ENCODE measurements at regions not wholly inside any gene's neighbourhood (a gene's known extent, or its start where the extent isn't known, plus 50 kb on each side); places are given as distances from the start of the nearest gene placed in this dataset.
"Not testable (repeated sequence)": the region's sequence is repeated elsewhere in the genome, so short reads cannot be mapped to it uniquely, and the experiment has no call there.

DNA sequence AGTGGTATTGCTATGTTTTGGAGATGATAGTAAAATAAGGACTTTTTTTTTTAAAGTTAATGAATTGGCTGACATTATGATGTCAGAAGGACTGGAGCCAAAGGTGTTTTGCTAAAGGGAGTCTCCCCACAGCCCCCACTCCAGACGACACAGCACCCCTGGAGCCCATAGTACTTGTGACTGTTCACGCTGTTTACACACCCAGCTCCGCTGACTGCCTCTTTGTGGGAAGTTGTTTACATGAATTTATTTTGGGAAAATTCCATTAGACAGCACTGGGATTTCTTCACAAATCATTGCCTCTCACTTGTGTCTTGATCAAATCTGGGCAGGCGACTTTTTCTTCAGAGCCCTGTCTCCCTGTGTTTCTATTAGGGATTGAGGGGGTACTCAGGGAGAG is 108.6 kb downstream of the C17orf67 start:
- H3K27me3 ChIP-seq (ENCODE audit: control insufficient read depth in 2 of 2, insufficient read depth in 1 of 2, low read length in 1 of 2) = no peaks in the 10 kb centered on the region
- no peaks in the 10 kb centered on the region for H3K36me3 ChIP-seq (ENCODE audit: control insufficient read depth in 2 of 2, insufficient read depth in 2 of 2, low read length in 1 of 2)
- H3K4me1 ChIP-seq (ENCODE audit: control insufficient read depth in 2 of 2, insufficient read depth in 2 of 2, low read length in 2 of 2) = no peaks in the 10 kb centered on the region
- no peak overlapping the region for H3K4me3 ChIP-seq (ENCODE audit: low read length in 2 of 2)
- WGBS = 96% methylated on average over 4 of the region's 4 CpGs
- no peak overlapping the region for H3K27ac ChIP-seq (ENCODE audit: low read depth in 1 of 2, low read length in 1 of 2)
- DNase-seq (ENCODE audit: low read depth in 6 of 9, low spot score in 9 of 9) = no peak
- no peaks in the 10 kb centered on the region for H3K9me3 ChIP-seq (ENCODE audit: control insufficient read depth in 2 of 2, insufficient read depth in 1 of 2, low read length in 1 of 2)

DNA sequence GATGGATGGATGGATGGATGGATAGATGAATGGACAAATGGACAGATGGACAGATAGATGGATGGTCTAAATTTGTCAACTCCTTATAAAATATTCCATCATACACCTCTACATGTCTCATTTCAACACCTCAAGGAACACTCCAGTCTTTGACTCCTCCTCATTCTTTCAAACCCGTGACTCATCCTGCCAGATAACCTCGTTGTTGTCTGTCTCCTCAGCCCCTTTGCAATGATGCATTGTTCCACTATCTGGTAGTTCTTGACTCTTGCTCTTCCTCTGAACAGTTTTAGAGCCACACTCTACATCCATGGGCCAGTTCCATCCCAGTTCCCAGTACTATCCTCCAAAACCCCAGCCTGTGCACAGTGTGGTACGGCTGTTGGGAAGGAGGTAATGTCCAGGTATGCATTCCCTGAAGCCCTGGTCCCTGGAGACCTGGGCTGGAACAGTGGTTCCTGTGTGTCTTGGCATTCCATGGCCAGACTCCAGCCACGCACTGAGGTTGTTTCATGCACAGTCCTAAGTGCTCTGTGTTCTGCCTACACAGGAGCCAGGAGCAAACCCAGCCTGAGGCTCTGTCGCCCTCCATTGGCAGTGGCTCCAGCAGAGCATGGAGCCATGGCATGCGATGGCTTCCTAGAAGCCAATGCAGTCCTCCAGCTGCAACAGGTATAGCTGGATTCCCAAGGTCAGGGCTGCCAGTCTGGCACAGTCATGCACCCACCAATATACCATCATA is 105.7 kb downstream of the C17orf67 start:
- H3K36me3 ChIP-seq (ENCODE audit: control insufficient read depth in 2 of 2, insufficient read depth in 2 of 2, low read length in 1 of 2) = no peaks in the 10 kb centered on the region
- DNase-seq (ENCODE audit: low read depth in 6 of 9, low spot score in 9 of 9) = no peak
- H3K27me3 ChIP-seq (ENCODE audit: control insufficient read depth in 2 of 2, insufficient read depth in 1 of 2, low read length in 1 of 2) = no peaks in the 10 kb centered on the region
- H3K27ac ChIP-seq (ENCODE audit: low read depth in 1 of 2, low read length in 1 of 2) = no peak overlapping the region
- WGBS = 94% methylated on average over 6 of the region's 6 CpGs
- no peaks in the 10 kb centered on the region for H3K4me1 ChIP-seq (ENCODE audit: control insufficient read depth in 2 of 2, insufficient read depth in 2 of 2, low read length in 2 of 2)
- no peaks in the 10 kb centered on the region for H3K9me3 ChIP-seq (ENCODE audit: control insufficient read depth in 2 of 2, insufficient read depth in 1 of 2, low read length in 1 of 2)
- no peak overlapping the region for H3K4me3 ChIP-seq (ENCODE audit: low read length in 2 of 2)

- DNase-seq (ENCODE audit: low read depth in 6 of 9, low spot score in 9 of 9); H3K27ac ChIP-seq (ENCODE audit: low read depth in 1 of 2, low read length in 1 of 2); H3K4me1 ChIP-seq (ENCODE audit: control insufficient read depth in 2 of 2, insufficient read depth in 2 of 2, low read length in 2 of 2); H3K36me3 ChIP-seq (ENCODE audit: control insufficient read depth in 2 of 2, insufficient read depth in 2 of 2, low read length in 1 of 2); H3K4me3 ChIP-seq (ENCODE audit: low read length in 2 of 2); H3K9me3 ChIP-seq (ENCODE audit: control insufficient read depth in 2 of 2, insufficient read depth in 1 of 2, low read length in 1 of 2); H3K27me3 ChIP-seq (ENCODE audit: control insufficient read depth in 2 of 2, insufficient read depth in 1 of 2, low read length in 1 of 2): not testable (repeated sequence)
- 96% methylated on average over 5 of the region's 5 CpGs for WGBS
These were observed 102.6 kb downstream of the C17orf67 start for GRCh38 chr17:56731096-56731495.

- H3K4me3 ChIP-seq (ENCODE audit: low read length in 2 of 2) = no peak overlapping the region
- H3K9me3 ChIP-seq (ENCODE audit: control insufficient read depth in 2 of 2, insufficient read depth in 1 of 2, low read length in 1 of 2) = no peaks in the 10 kb centered on the region
- DNase-seq (ENCODE audit: low read depth in 6 of 9, low spot score in 9 of 9) = no peak
- no peaks in the 10 kb centered on the region for H3K27me3 ChIP-seq (ENCODE audit: control insufficient read depth in 2 of 2, insufficient read depth in 1 of 2, low read length in 1 of 2)
- H3K36me3 ChIP-seq (ENCODE audit: control insufficient read depth in 2 of 2, insufficient read depth in 2 of 2, low read length in 1 of 2) = no peaks in the 10 kb centered on the region
- H3K27ac ChIP-seq (ENCODE audit: low read depth in 1 of 2, low read length in 1 of 2) = no peak overlapping the region
- 97% methylated on average over 5 of the region's 5 CpGs for WGBS
- H3K4me1 ChIP-seq (ENCODE audit: control insufficient read depth in 2 of 2, insufficient read depth in 2 of 2, low read length in 2 of 2) = peaks cover 0 to 11% of the 10 kb centered on the region in 2 donors
These were observed 99.9 kb downstream of the C17orf67 start for GRCh38 chr17:56733833-56734232.

- WGBS = 84% methylated on average over 6 of the region's 6 CpGs
- Histone ChIP-seq H3K4me3 (ENCODE audit: low read length in 2 of 2) (no peak overlapping the region), H3K4me1 (ENCODE audit: control insufficient read depth in 2 of 2, insufficient read depth in 2 of 2, low read length in 2 of 2) (peaks cover 0 to 11% of the 10 kb centered on the region in 2 donors), H3K27me3 (ENCODE audit: control insufficient read depth in 2 of 2, insufficient read depth in 1 of 2, low read length in 1 of 2) (no peaks in the 10 kb centered on the region), H3K27ac (ENCODE audit: low read depth in 1 of 2, low read length in 1 of 2) (no peak overlapping the region), H3K9me3 (ENCODE audit: control insufficient read depth in 2 of 2, insufficient read depth in 1 of 2, low read length in 1 of 2) (no peaks in the 10 kb centered on the region), H3K36me3 (ENCODE audit: control insufficient read depth in 2 of 2, insufficient read depth in 2 of 2, low read length in 1 of 2) (no peaks in the 10 kb centered on the region)
- DNase-seq (ENCODE audit: low read depth in 6 of 9, low spot score in 9 of 9) = peak in 1 of 9 donors; percentile 35
These were observed 97.9 kb downstream of the C17orf67 start for GRCh38 chr17:56735842-56736241.

- no peak for DNase-seq (ENCODE audit: low read depth in 6 of 9, low spot score in 9 of 9)
- 89% methylated on average over 22 of the region's 22 CpGs for WGBS
- Histone ChIP-seq H3K27me3 (ENCODE audit: control insufficient read depth in 2 of 2, insufficient read depth in 1 of 2, low read length in 1 of 2) (no peaks in the 10 kb centered on the region), H3K4me3 (ENCODE audit: low read length in 2 of 2) (no peak overlapping the region), H3K4me1 (ENCODE audit: control insufficient read depth in 2 of 2, insufficient read depth in 2 of 2, low read length in 2 of 2) (peaks cover 0 to 11% of the 10 kb centered on the region in 2 donors), H3K9me3 (ENCODE audit: control insufficient read depth in 2 of 2, insufficient read depth in 1 of 2, low read length in 1 of 2) (no peaks in the 10 kb centered on the region), H3K27ac (ENCODE audit: low read depth in 1 of 2, low read length in 1 of 2) (no peak overlapping the region), H3K36me3 (ENCODE audit: control insufficient read depth in 2 of 2, insufficient read depth in 2 of 2, low read length in 1 of 2) (no peaks in the 10 kb centered on the region)
These were observed 96.1 kb downstream of the C17orf67 start for GRCh38 chr17:56737421-56738161.

DNA sequence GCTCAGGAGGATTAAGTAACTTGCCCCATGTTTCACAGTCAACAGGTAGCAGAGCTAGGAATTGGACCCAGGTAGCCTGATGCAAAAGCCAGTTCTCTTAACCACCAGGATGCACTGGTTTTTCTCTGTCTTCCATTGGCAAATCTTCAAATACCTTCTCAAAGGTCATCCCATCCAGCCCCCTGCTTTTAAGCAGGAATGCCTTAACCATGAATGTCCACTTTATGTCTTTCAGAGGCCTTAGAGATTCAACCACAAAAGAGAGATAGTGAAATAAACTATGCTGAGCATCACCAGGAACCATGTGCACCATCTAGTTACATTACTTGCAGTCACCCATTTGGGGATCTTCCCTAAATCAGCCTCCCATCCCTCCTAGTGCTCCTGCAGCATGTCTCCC is 94.3 kb downstream of the C17orf67 start:
- DNase-seq (ENCODE audit: low read depth in 6 of 9, low spot score in 9 of 9) = no peak
- H3K27me3 ChIP-seq (ENCODE audit: control insufficient read depth in 2 of 2, insufficient read depth in 1 of 2, low read length in 1 of 2) = no peaks in the 10 kb centered on the region

GRCh38 chr17:56739776-56740175 is 93.9 kb downstream of the C17orf67 start:
- no peak for DNase-seq (ENCODE audit: low read depth in 6 of 9, low spot score in 9 of 9)
- no peak overlapping the region for H3K4me3 ChIP-seq (ENCODE audit: low read length in 2 of 2)
- no peak overlapping the region for H3K27ac ChIP-seq (ENCODE audit: low read depth in 1 of 2, low read length in 1 of 2)
- no peaks in the 10 kb centered on the region for H3K36me3 ChIP-seq (ENCODE audit: control insufficient read depth in 2 of 2, insufficient read depth in 2 of 2, low read length in 1 of 2)
- H3K27me3 ChIP-seq (ENCODE audit: control insufficient read depth in 2 of 2, insufficient read depth in 1 of 2, low read length in 1 of 2) = no peaks in the 10 kb centered on the region
- WGBS = 96% methylated on average over 6 of the region's 6 CpGs
- peaks cover 0 to 11% of the 10 kb centered on the region in 2 donors for H3K4me1 ChIP-seq (ENCODE audit: control insufficient read depth in 2 of 2, insufficient read depth in 2 of 2, low read length in 2 of 2)
- H3K9me3 ChIP-seq (ENCODE audit: control insufficient read depth in 2 of 2, insufficient read depth in 1 of 2, low read length in 1 of 2) = peaks cover 0 to 5% of the 10 kb centered on the region in 2 donors

More for the DNA sequence above, 94.3 kb downstream of the C17orf67 start:
- H3K27ac ChIP-seq (ENCODE audit: low read depth in 1 of 2, low read length in 1 of 2) = no peak overlapping the region
- no peaks in the 10 kb centered on the region for H3K36me3 ChIP-seq (ENCODE audit: control insufficient read depth in 2 of 2, insufficient read depth in 2 of 2, low read length in 1 of 2)
- peaks cover 0 to under 1% of the 10 kb centered on the region in 2 donors for H3K9me3 ChIP-seq (ENCODE audit: control insufficient read depth in 2 of 2, insufficient read depth in 1 of 2, low read length in 1 of 2)
- peaks cover 0 to 11% of the 10 kb centered on the region in 2 donors for H3K4me1 ChIP-seq (ENCODE audit: control insufficient read depth in 2 of 2, insufficient read depth in 2 of 2, low read length in 2 of 2)
- H3K4me3 ChIP-seq (ENCODE audit: low read length in 2 of 2) = no peak overlapping the region

- no peaks in the 10 kb centered on the region for H3K27me3 ChIP-seq (ENCODE audit: control insufficient read depth in 2 of 2, insufficient read depth in 1 of 2, low read length in 1 of 2)
- peaks cover 0 to 7% of the 10 kb centered on the region in 2 donors for H3K9me3 ChIP-seq (ENCODE audit: control insufficient read depth in 2 of 2, insufficient read depth in 1 of 2, low read length in 1 of 2)
- H3K27ac ChIP-seq (ENCODE audit: low read depth in 1 of 2, low read length in 1 of 2) = no peak overlapping the region
- H3K4me1 ChIP-seq (ENCODE audit: control insufficient read depth in 2 of 2, insufficient read depth in 2 of 2, low read length in 2 of 2) = peaks cover 0 to 10% of the 10 kb centered on the region in 2 donors
- H3K36me3 ChIP-seq (ENCODE audit: control insufficient read depth in 2 of 2, insufficient read depth in 2 of 2, low read length in 1 of 2) = no peaks in the 10 kb centered on the region
- no peak overlapping the region for H3K4me3 ChIP-seq (ENCODE audit: low read length in 2 of 2)
- whole genome bisulfite sequencing = 97% methylated on average over 3 of the region's 3 CpGs
- DNase-seq (ENCODE audit: low read depth in 6 of 9, low spot score in 9 of 9) = no peak
These were observed 93.2 kb downstream of the C17orf67 start for GRCh38 chr17:56740481-56740880.
